ENCODE measurements at regions not wholly inside any gene's neighbourhood (a gene's known extent, or its start where the extent isn't known, plus 50 kb on each side); places are given as distances from the start of the nearest gene placed in this dataset.

- WGBS = 59% methylated on average over 5 of the region's 5 CpGs
- DNase-seq (ENCODE audit: low spot score) = no peak
- TF ChIP-seq TAF1 (conservative IDR thresholded peaks at IDR 0.05) = no peak
- no peak for TF ChIP-seq HNF4A (conservative IDR thresholded peaks at IDR 0.05)
- TF ChIP-seq REST (IDR thresholded peaks at IDR 0.05) = no peak
- no peak for TF ChIP-seq HNF4G (IDR thresholded peaks at IDR 0.05)
- no peak overlapping the region for H3K9ac ChIP-seq (ENCODE audit: low read depth in 1 of 2, low read length in 2 of 2)
- no peaks in the 10 kb centered on the region for H3K4me1 ChIP-seq (ENCODE audit: control insufficient read depth in 4 of 4, insufficient read depth in 4 of 4, low read length in 3 of 4)
- H3K36me3 ChIP-seq (ENCODE audit: control insufficient read depth in 4 of 4, insufficient read depth in 3 of 4, low read depth in 1 of 4, low read length in 3 of 4) = no peaks in the 10 kb centered on the region
- no peak overlapping the region for H3K27ac ChIP-seq (ENCODE audit: low read depth in 1 of 2, low read length in 2 of 2)
- no peaks in the 10 kb centered on the region for H3K27me3 ChIP-seq (ENCODE audit: control insufficient read depth in 4 of 4, insufficient read depth in 4 of 4, low read length in 3 of 4)
- H3K9me3 ChIP-seq (ENCODE audit: control insufficient read depth in 4 of 4, low read length in 3 of 4) = peaks cover 0 to 2% (median 0%) of the 10 kb centered on the region in 4 donors
- H3K4me3 ChIP-seq (ENCODE audit: low read depth in 1 of 3, low read length in 3 of 3) = no peak overlapping the region
These were observed 472.8 kb downstream of the TMA16 start for GRCh38 chr4:163967263-163967662.

DNA sequence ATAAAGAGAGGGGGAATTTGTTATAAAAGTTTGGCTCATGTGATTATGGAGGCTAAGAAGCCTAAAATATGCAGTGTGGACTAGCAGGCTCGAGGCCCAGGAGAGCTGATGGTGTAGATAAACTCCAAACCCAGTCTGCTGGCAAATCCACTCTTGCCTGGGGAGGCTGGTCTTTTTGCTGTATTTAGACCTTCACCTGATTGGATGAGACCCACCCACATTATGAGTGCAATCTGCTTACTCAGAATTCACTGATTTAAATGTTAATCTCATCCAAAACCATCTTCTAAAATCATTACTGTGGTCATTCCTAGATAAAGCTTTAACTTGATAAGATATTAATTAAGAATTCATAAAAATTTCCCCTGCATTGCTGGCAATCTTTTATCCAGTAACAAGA, 473.2 kb downstream of the TMA16 start:
- no peaks in the 10 kb centered on the region for H3K27me3 ChIP-seq (ENCODE audit: control insufficient read depth in 4 of 4, insufficient read depth in 4 of 4, low read length in 3 of 4)
- peaks cover 0 to 2% (median 0%) of the 10 kb centered on the region in 4 donors for H3K9me3 ChIP-seq (ENCODE audit: control insufficient read depth in 4 of 4, low read length in 3 of 4)
- TF ChIP-seq SP1 (IDR thresholded peaks at IDR 0.05) = no peak
- TF ChIP-seq, protein P1, sequence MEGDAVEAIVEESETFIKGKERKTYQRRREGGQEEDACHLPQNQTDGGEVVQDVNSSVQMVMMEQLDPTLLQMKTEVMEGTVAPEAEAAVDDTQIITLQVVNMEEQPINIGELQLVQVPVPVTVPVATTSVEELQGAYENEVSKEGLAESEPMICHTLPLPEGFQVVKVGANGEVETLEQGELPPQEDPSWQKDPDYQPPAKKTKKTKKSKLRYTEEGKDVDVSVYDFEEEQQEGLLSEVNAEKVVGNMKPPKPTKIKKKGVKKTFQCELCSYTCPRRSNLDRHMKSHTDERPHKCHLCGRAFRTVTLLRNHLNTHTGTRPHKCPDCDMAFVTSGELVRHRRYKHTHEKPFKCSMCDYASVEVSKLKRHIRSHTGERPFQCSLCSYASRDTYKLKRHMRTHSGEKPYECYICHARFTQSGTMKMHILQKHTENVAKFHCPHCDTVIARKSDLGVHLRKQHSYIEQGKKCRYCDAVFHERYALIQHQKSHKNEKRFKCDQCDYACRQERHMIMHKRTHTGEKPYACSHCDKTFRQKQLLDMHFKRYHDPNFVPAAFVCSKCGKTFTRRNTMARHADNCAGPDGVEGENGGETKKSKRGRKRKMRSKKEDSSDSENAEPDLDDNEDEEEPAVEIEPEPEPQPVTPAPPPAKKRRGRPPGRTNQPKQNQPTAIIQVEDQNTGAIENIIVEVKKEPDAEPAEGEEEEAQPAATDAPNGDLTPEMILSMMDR (IDR thresholded peaks at IDR 0.05; ENCODE audit: low read depth, low read length, missing input control) = no peak
- no peak for TF ChIP-seq YY1 (IDR thresholded peaks at IDR 0.05)
- no peak for TF ChIP-seq GABPA (IDR thresholded peaks at IDR 0.05 in 1 of 2, conservative IDR thresholded peaks at IDR 0.05 in 1 of 2)
- TF ChIP-seq TAF1 (conservative IDR thresholded peaks at IDR 0.05) = no peak
- TF ChIP-seq ZBTB33 (IDR thresholded peaks at IDR 0.05) = no peak
- no peak for TF ChIP-seq RXRA (IDR thresholded peaks at IDR 0.05)
- no peak for TF ChIP-seq HNF4A (conservative IDR thresholded peaks at IDR 0.05)
- TF ChIP-seq EGR1 (IDR thresholded peaks at IDR 0.05; ENCODE audit: low read depth in 2 of 2) = no peak
- no peak for TF ChIP-seq FOXA1 (IDR thresholded peaks at IDR 0.05)
- TF ChIP-seq REST (IDR thresholded peaks at IDR 0.05) = no peak
- TF ChIP-seq RAD21 (IDR thresholded peaks at IDR 0.05) = no peak
- TF ChIP-seq, protein P2, sequence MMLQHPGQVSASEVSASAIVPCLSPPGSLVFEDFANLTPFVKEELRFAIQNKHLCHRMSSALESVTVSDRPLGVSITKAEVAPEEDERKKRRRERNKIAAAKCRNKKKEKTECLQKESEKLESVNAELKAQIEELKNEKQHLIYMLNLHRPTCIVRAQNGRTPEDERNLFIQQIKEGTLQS (IDR thresholded peaks at IDR 0.05) = no peak
- TF ChIP-seq, protein P3, sequence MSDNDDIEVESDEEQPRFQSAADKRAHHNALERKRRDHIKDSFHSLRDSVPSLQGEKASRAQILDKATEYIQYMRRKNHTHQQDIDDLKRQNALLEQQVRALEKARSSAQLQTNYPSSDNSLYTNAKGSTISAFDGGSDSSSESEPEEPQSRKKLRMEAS (IDR thresholded peaks at IDR 0.05) = no peak
- no peak for TF ChIP-seq JUND (IDR thresholded peaks at IDR 0.05)
- no peak for TF ChIP-seq FOXA2 (IDR thresholded peaks at IDR 0.05)
- no peak overlapping the region for H3K27ac ChIP-seq (ENCODE audit: low read depth in 1 of 2, low read length in 2 of 2)
- H3K4me3 ChIP-seq (ENCODE audit: low read depth in 1 of 3, low read length in 3 of 3) = no peak overlapping the region
- WGBS = 30% methylated on average over 1 of the region's 1 CpG
- no peaks in the 10 kb centered on the region for H3K36me3 ChIP-seq (ENCODE audit: control insufficient read depth in 4 of 4, insufficient read depth in 3 of 4, low read depth in 1 of 4, low read length in 3 of 4)
- no peak for DNase-seq (ENCODE audit: low spot score)
- no peaks in the 10 kb centered on the region for H3K4me1 ChIP-seq (ENCODE audit: control insufficient read depth in 4 of 4, insufficient read depth in 4 of 4, low read length in 3 of 4)
- no peak overlapping the region for H3K9ac ChIP-seq (ENCODE audit: low read depth in 1 of 2, low read length in 2 of 2)

All from liver (tissue), 8 donors.